ENCODE measurements at regions not wholly inside any gene's neighbourhood (a gene's known extent, or its start where the extent isn't known, plus 50 kb on each side); places are given as distances from the start of the nearest gene placed in this dataset.

GRCh38 chr17:77606146-77606864 lies 352.2 kb upstream of the TNRC6C start:
- Histone ChIP-seq H3K36me3 (no peaks in the 10 kb centered on the region), H3K27ac (replicated peaks in 1 of 4) (no peak overlapping the region), H3K9me3 (no peaks in the 10 kb centered on the region), H3K4me3 (no peak overlapping the region), H3K4me1 (peaks cover 25 to 62% (median 53%) of the 10 kb centered on the region in 4 donors), H3K27me3 (no peaks in the 10 kb centered on the region)
- intact Hi-C loops (cut with DNase I): no loop called here
- WGBS: 89% methylated on average over 12 of the region's 12 CpGs
- DNase-seq (ENCODE audit: extremely low spot score): no peak
- no peak for TF ChIP-seq CTCF (IDR thresholded peaks at IDR 0.05)
- no peak for TF ChIP-seq EP300 (IDR thresholded peaks at IDR 0.05)
- no peak for TF ChIP-seq POLR2AphosphoS5 (IDR thresholded peaks at IDR 0.05)
- no peak for TF ChIP-seq POLR2A (IDR thresholded peaks at IDR 0.05; ENCODE audit: low read depth)

GRCh38 chr17:77606865-77607210 lies 351.7 kb upstream of the TNRC6C start:
- DNase-seq (ENCODE audit: extremely low spot score): no peak
- intact Hi-C loops (cut with DNase I): no loop called here
- 91% methylated on average over 6 of the region's 6 CpGs for WGBS
- TF ChIP-seq EP300 (IDR thresholded peaks at IDR 0.05): no peak
- TF ChIP-seq CTCF (IDR thresholded peaks at IDR 0.05): no peak
- no peak for TF ChIP-seq POLR2AphosphoS5 (IDR thresholded peaks at IDR 0.05)
- TF ChIP-seq POLR2A (IDR thresholded peaks at IDR 0.05; ENCODE audit: low read depth): no peak
- no peaks in the 10 kb centered on the region for H3K36me3 ChIP-seq
- H3K4me1 ChIP-seq: peaks cover 20 to 57% (median 49%) of the 10 kb centered on the region in 4 donors
- no peak overlapping the region for H3K27ac ChIP-seq (replicated peaks in 1 of 4)
- no peaks in the 10 kb centered on the region for H3K27me3 ChIP-seq
- no peaks in the 10 kb centered on the region for H3K9me3 ChIP-seq
- no peak overlapping the region for H3K4me3 ChIP-seq

GRCh38 chr17:77607606-77608005 lies 350.9 kb upstream of the TNRC6C start:
- H3K27me3 ChIP-seq: no peaks in the 10 kb centered on the region
- H3K4me1 ChIP-seq: peaks cover 14 to 49% (median 41%) of the 10 kb centered on the region in 4 donors
- no peak for DNase-seq (ENCODE audit: extremely low spot score)
- H3K27ac ChIP-seq (replicated peaks in 1 of 4): no peak overlapping the region
- intact Hi-C loops (cut with DNase I): no loop called here
- H3K9me3 ChIP-seq: no peaks in the 10 kb centered on the region
- WGBS: 93% methylated on average over 8 of the region's 8 CpGs
- H3K36me3 ChIP-seq: no peaks in the 10 kb centered on the region
- TF ChIP-seq EP300 (IDR thresholded peaks at IDR 0.05) (no peak), CTCF (IDR thresholded peaks at IDR 0.05) (no peak), POLR2AphosphoS5 (IDR thresholded peaks at IDR 0.05) (no peak), POLR2A (IDR thresholded peaks at IDR 0.05; ENCODE audit: low read depth) (no peak)
- H3K4me3 ChIP-seq: no peak overlapping the region

GRCh38 chr17:77608431-77608830 lies 350.1 kb upstream of the TNRC6C start:
- H3K9me3 ChIP-seq: no peaks in the 10 kb centered on the region
- H3K4me3 ChIP-seq: no peak overlapping the region
- H3K27me3 ChIP-seq: no peaks in the 10 kb centered on the region
- TF ChIP-seq EP300 (IDR thresholded peaks at IDR 0.05): no peak
- TF ChIP-seq POLR2AphosphoS5 (IDR thresholded peaks at IDR 0.05): no peak
- TF ChIP-seq POLR2A (IDR thresholded peaks at IDR 0.05; ENCODE audit: low read depth): no peak
- no peak for TF ChIP-seq CTCF (IDR thresholded peaks at IDR 0.05)
- no peak for DNase-seq (ENCODE audit: extremely low spot score)
- H3K27ac ChIP-seq (replicated peaks in 1 of 4): no peak overlapping the region
- intact Hi-C loops (cut with DNase I): no loop called here
- WGBS: 90% methylated on average over 10 of the region's 10 CpGs
- H3K36me3 ChIP-seq: no peaks in the 10 kb centered on the region
- H3K4me1 ChIP-seq: peaks cover 5 to 41% (median 33%) of the 10 kb centered on the region in 4 donors
